Loucy (cell line): ENCODE measurements at regions not wholly inside any gene's neighbourhood (a gene's known extent, or its start where the extent isn't known, plus 50 kb on each side); places are given as distances from the start of the nearest gene placed in this dataset.

Experiments
- H2AFZ ChIP-seq: fragments of 200-600 bp; sonication (generic); 2 replicates; pipeline ENCODE4 v1.6.0; 2016; ENCODE audit warnings: antibody characterized with exemption, mild to moderate bottlenecking, low read length, moderate library complexity
- H3F3A ChIP-seq: fragments of 200-600 bp; 2 replicates; pipeline ENCODE4 v1.6.0; 2016; ENCODE audit warnings: antibody characterized with exemption, low read depth, mild to moderate bottlenecking
- H3K27me3 ChIP-seq: fragments of 200-600 bp; sonication (generic); 2 replicates; pipeline ENCODE4 v1.6.1; 2014; ENCODE audit warnings: low read length, mild to moderate bottlenecking; ENCODE audit not compliant: insufficient read depth, poor library complexity, severe bottlenecking
- H3K36me3 ChIP-seq: fragments of 200-600 bp; sonication (generic); 2 replicates; pipeline ENCODE4 v1.6.1; 2016; ENCODE audit warnings: low read length; ENCODE audit not compliant: insufficient read depth
- H3K4me1 ChIP-seq: fragments of 200-600 bp; sonication (generic); 2 replicates; pipeline ENCODE4 v1.5.1; 2014; ENCODE audit warnings: low read length, mild to moderate bottlenecking; ENCODE audit not compliant: insufficient read depth, poor library complexity, severe bottlenecking
- H3K4me2 ChIP-seq: fragments of 200-600 bp; sonication (generic); 2 replicates; pipeline ENCODE4 v1.6.0; 2014; ENCODE audit warnings: antibody characterized with exemption, low read length, low read depth, mild to moderate bottlenecking; ENCODE audit not compliant: poor library complexity, severe bottlenecking
- H3K4me3 ChIP-seq: fragments of 200-600 bp; sonication (generic); 2 replicates; pipeline ENCODE4 v1.5.1; 2014; ENCODE audit warnings: low read length, mild to moderate bottlenecking, mixed read lengths; ENCODE audit not compliant: poor library complexity, severe bottlenecking
- H3K79me2 ChIP-seq: fragments of 200-600 bp; sonication (generic); 2 replicates; pipeline ENCODE4 v1.6.1; 2014; ENCODE audit warnings: low read length; ENCODE audit not compliant: insufficient read depth
- H3K9ac ChIP-seq: fragments of 200-600 bp; sonication (generic); 2 replicates; pipeline ENCODE4 v1.6.0; 2014; ENCODE audit warnings: mild to moderate bottlenecking, low read depth, low read length, moderate library complexity; ENCODE audit not compliant: poor library complexity, severe bottlenecking
- H3K9me2 ChIP-seq: fragments of 200-600 bp; sonication (generic); replicated peaks from 2 replicates; pipeline ENCODE4 v1.6.1; 2016; ENCODE audit warnings: low read depth, low read length, mixed read lengths
- H3K9me3 ChIP-seq: fragments of 200-600 bp; sonication (generic); 2 replicates; pipeline ENCODE4 v1.6.1; 2014; ENCODE audit warnings: mild to moderate bottlenecking, antibody characterized with exemption, low read length, low read depth; ENCODE audit not compliant: insufficient read depth
- H4K20me1 ChIP-seq: fragments of 200-600 bp; sonication (generic); 2 replicates; pipeline ENCODE4 v1.6.0; 2014; ENCODE audit warnings: antibody characterized with exemption, low read length, mild to moderate bottlenecking; ENCODE audit not compliant: insufficient read depth, poor library complexity, severe bottlenecking
- EZH2phosphoT487 ChIP-seq: fragments of 200-600 bp; IDR thresholded peaks from 2 replicates; pipeline ENCODE4 v1.6.1; 2018; ENCODE audit warnings: antibody characterized with exemption, mild to moderate bottlenecking, moderate library complexity, borderline replicate concordance
- TF ChIP-seq, protein P1 (sequence below): fragments of 200-600 bp; sonication (generic); conservative IDR thresholded peaks from 2 replicates; pipeline ENCODE4 v1.5.1; 2014; ENCODE audit warnings: mild to moderate bottlenecking, antibody characterized with exemption, low read length

DNA sequence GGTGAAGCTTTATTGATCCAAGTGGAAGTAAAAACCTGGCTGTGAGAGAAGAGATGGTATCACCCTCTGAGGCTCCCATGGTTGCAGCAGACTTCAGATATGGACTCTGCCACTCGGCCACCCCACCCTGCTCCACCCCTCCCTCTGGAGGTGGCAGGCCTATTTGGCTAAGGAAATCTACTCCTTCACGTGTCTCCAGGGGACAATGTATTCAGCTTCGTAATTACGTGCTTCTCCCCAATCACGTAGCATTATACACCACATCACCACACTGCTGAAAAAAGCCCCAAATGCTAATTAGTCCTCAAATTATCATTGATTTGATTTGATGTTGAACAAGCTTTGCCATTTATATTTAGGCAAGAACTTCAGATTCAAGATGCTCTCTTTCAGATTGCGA lies 220.7 kb downstream of the OMA1 start:
- Histone ChIP-seq H3K9me2 (no peaks in the 10 kb centered on the region), H3K9ac (no peak overlapping the region), H4K20me1 (no peaks in the 10 kb centered on the region), H3K79me2 (no peaks in the 10 kb centered on the region), H3K36me3 (no peaks in the 10 kb centered on the region), H3K4me3 (no peak overlapping the region), H3K9me3 (no peaks in the 10 kb centered on the region), H3K4me2 (no peak overlapping the region), H3K4me1 (peaks cover 13% of the 10 kb centered on the region), H2AFZ (no peak overlapping the region), H3K27me3 (no peaks in the 10 kb centered on the region), H3F3A (peaks cover 3% of the 10 kb centered on the region; the same call in 1 of the 2 replicates)
- TF ChIP-seq EZH2phosphoT487, result no peak
- TF ChIP-seq, protein P1, sequence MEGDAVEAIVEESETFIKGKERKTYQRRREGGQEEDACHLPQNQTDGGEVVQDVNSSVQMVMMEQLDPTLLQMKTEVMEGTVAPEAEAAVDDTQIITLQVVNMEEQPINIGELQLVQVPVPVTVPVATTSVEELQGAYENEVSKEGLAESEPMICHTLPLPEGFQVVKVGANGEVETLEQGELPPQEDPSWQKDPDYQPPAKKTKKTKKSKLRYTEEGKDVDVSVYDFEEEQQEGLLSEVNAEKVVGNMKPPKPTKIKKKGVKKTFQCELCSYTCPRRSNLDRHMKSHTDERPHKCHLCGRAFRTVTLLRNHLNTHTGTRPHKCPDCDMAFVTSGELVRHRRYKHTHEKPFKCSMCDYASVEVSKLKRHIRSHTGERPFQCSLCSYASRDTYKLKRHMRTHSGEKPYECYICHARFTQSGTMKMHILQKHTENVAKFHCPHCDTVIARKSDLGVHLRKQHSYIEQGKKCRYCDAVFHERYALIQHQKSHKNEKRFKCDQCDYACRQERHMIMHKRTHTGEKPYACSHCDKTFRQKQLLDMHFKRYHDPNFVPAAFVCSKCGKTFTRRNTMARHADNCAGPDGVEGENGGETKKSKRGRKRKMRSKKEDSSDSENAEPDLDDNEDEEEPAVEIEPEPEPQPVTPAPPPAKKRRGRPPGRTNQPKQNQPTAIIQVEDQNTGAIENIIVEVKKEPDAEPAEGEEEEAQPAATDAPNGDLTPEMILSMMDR, result no peak

DNA sequence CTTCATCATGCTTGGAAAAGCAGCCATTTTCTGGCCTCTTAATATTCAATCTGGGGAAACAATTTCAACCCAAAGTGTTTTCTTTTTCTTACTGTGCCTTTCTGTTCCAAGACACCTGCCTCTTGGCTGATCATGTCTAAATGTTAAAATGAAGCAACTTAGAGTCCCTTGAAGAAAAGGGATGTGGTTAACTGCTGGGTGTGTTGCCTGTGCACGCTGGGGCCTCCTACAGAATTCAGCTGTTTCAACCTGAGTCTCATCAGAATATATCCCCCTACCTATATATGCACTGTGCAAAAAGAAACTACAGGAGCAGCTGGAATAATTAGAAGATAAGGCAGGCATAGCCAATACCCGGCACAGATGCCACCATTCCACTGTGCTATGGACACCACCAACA lies 222.0 kb downstream of the OMA1 start:
- Histone ChIP-seq H3F3A (peaks cover 3% of the 10 kb centered on the region; the same call in 1 of the 2 replicates), H3K9ac (no peak overlapping the region), H3K79me2 (no peaks in the 10 kb centered on the region), H3K36me3 (no peaks in the 10 kb centered on the region), H3K4me2 (peak overlapping the region; percentile 19), H3K9me3 (no peaks in the 10 kb centered on the region), H3K4me1 (peaks cover 13% of the 10 kb centered on the region), H3K27me3 (no peaks in the 10 kb centered on the region), H3K4me3 (no peak overlapping the region), H3K9me2 (no peaks in the 10 kb centered on the region), H4K20me1 (no peaks in the 10 kb centered on the region), H2AFZ (no peak overlapping the region)
- TF ChIP-seq EZH2phosphoT487, result no peak
- TF ChIP-seq, protein P1, result no peak

DNA sequence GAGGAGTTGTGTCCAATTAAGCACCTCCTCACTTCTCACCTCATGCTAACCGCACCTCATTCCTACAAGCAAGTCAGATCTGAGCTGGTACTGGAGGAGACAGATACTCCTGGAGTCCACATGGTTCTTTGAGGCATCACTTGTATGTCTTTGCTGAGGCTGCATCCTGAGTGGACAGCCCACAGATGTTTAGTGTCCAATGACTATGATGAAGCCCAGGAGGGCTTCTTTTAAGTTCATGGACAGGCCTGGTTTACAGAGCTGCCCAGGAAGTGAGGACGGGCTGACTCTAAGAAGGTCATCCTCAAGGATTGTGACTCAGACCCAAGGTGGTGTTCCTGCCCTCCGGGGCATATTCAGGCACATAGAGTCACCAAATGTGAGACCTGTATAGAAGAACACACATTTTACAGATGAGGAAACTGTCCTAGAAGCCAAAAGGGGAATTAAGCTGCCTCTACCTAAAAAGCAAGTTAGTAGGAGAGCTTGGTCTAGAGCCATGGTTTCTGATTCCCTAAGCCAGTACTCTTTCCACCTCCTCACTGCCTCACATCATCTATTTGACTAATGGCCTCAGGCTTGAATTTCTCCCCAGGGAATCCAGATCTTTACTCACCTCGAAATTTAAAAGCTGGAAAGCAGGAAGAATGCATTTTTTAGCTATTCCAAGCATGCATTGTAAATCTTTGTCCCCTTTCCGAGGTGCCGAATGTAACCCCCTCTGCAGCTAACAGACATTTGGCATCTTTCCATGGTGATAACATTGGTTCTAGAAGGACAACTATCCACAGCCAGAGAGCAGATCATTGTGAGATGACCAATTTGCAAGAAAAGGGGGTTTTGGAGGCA lies 228.1 kb downstream of the OMA1 start:
- Histone ChIP-seq H3K4me2 (no peak overlapping the region), H3K9me2 (no peaks in the 10 kb centered on the region; the same call in 1 of the 2 replicates), H3K4me3 (no peak overlapping the region), H3F3A (no peaks in the 10 kb centered on the region), H3K36me3 (no peaks in the 10 kb centered on the region), H4K20me1 (no peaks in the 10 kb centered on the region), H2AFZ (no peak overlapping the region), H3K27me3 (no peaks in the 10 kb centered on the region), H3K9ac (no peak overlapping the region), H3K9me3 (no peaks in the 10 kb centered on the region), H3K4me1 (no peaks in the 10 kb centered on the region), H3K79me2 (no peaks in the 10 kb centered on the region)
- no peak for TF ChIP-seq EZH2phosphoT487
- TF ChIP-seq, protein P1, result no peak
